ENCODE measurements at regions not wholly inside any gene's neighbourhood (a gene's known extent, or its start where the extent isn't known, plus 50 kb on each side); places are given as distances from the start of the nearest gene placed in this dataset.

- TF ChIP-seq CTCF (IDR thresholded peaks at IDR 0.05) (no peak), POLR2A (IDR thresholded peaks at IDR 0.05) (no peak), POLR2AphosphoS5 (IDR thresholded peaks at IDR 0.05; ENCODE audit: insufficient read depth in 1 of 2, low read depth in 1 of 2) (no peak)
These were observed 57.7 kb upstream of the LRPPRC start for GRCh38 chr2:44053456-44053855.

Data from vagina (tissue), 2 donors.